HCT116 (cell line): ENCODE measurements at regions not wholly inside any gene's neighbourhood (a gene's known extent, or its start where the extent isn't known, plus 50 kb on each side); places are given as distances from the start of the nearest gene placed in this dataset.

Experiments used
- ATAC-seq: fragments of 200-7000 bp; cut with Tn5 transposase; 2 replicates; pipeline ENCODE4 v1.9.1; 2020; ENCODE audit warnings: mild to moderate bottlenecking, moderate library complexity
- BruUV-seq: library from RNA; stranded (reverse); fragments of 400-500 nt; replicated peaks from 2 replicates; lab custom pipeline; 2021; lab: Mats Ljungman, UMichigan
- CTCF ChIA-PET: fragments of 300-600 bp; sonication (Branson Sonifier 250); formaldehyde crosslinking; loops from one replicate; lab custom pipeline; 2021; ENCODE audit warnings: antibody characterized with exemption; lab: Charles Lee
- POLR2A ChIA-PET: fragments of 300-600, 350-600 bp; sonication (Branson Sonifier 250); formaldehyde crosslinking; loops from one replicate; lab custom pipeline; 2021; ENCODE audit warnings: antibody characterized with exemption; lab: Charles Lee
- RAD21 ChIA-PET, 2 experiments: fragments of 300-600 bp; sonication (Branson Sonifier 250); formaldehyde crosslinking; loops; one replicate each; lab custom pipeline; 2023; ENCODE audit warnings: low total read pairs in 2 of 2; ENCODE audit not compliant: uncharacterized antibody in 2 of 2, unreplicated experiment in 2 of 2, low non-redundant PET in 1 of 2; lab: Charles Lee
- DNase-seq: peaks from one replicate; pipeline ENCODE4 v3.0.0-alpha.2; 2010; ENCODE audit warnings: low read depth, low spot score
- H2AFZ ChIP-seq: fragments of 200-600 bp; shearing (Covaris generic), sonication (generic); 2 replicates; pipeline ENCODE4 v1.6.1; 2017; ENCODE audit warnings: low read depth, mixed run types, mixed read lengths, antibody characterized with exemption, low read length; ENCODE audit not compliant: poor library complexity, severe bottlenecking
- H3K27ac ChIP-seq: 2 replicates; pipeline ENCODE4 v1.5.1; 2012; ENCODE audit warnings: low read depth, low read length
- H3K27me3 ChIP-seq: fragments of 200-600 bp; sonication (generic); 2 replicates; pipeline ENCODE4 v1.6.1; 2016; ENCODE audit warnings: mixed run types, low read length, mixed read lengths; ENCODE audit not compliant: insufficient read depth
- H3K36me3 ChIP-seq, 2 experiments: fragments of 200-500 bp in 1 of 2; fragments of 200-600 bp in 1 of 2; sonication (Bioruptor generic) in 1 of 2; sonication (generic) in 1 of 2; 2 replicates each; pipeline versions ENCODE4 v1.5.1 to v1.6.1; 2014 to 2016; ENCODE audit warnings: low read length in 2 of 2, inconsistent platforms in 1 of 2, mixed read lengths in 1 of 2, mixed run types in 1 of 2; ENCODE audit not compliant: insufficient read depth in 2 of 2, control insufficient read depth in 1 of 2
- H3K4me1 ChIP-seq, 2 experiments: fragments of 200-600 bp in 1 of 2; sonication (generic) in 1 of 2; 2 replicates each; pipeline versions ENCODE4 v1.5.1 to v1.6.1; 2012 to 2017; ENCODE audit warnings: low read length in 2 of 2, inconsistent platforms in 1 of 2, mild to moderate bottlenecking in 1 of 2, mixed read lengths in 1 of 2, mixed run types in 1 of 2, moderate library complexity in 1 of 2; ENCODE audit not compliant: insufficient read depth in 2 of 2, control insufficient read depth in 1 of 2
- H3K4me2 ChIP-seq: fragments of 200-600 bp; sonication (generic); 2 replicates; pipeline ENCODE4 v1.6.1; 2017; ENCODE audit warnings: mixed run types, low read length, mixed read lengths
- H3K4me3 ChIP-seq, 2 experiments: fragments of 200-600 bp in 1 of 2; sonication (generic) in 1 of 2; replicated peaks in 1 of 2; 2 replicates each; pipeline ENCODE4 v1.5.1; 2011 to 2016; ENCODE audit warnings: low read length in 2 of 2, control low read depth in 1 of 2, low read depth in 1 of 2, mild to moderate bottlenecking in 1 of 2, mixed read lengths in 1 of 2, mixed run types in 1 of 2
- H3K79me2 ChIP-seq: fragments of 200-600 bp; sonication (generic); 2 replicates; pipeline ENCODE4 v1.6.1; 2017; ENCODE audit warnings: mild to moderate bottlenecking, mixed run types, low read length, moderate library complexity, mixed read lengths; ENCODE audit not compliant: insufficient read depth
- H3K9ac ChIP-seq: fragments of 200-600 bp; sonication (generic); 2 replicates; pipeline ENCODE4 v1.6.1; 2016; ENCODE audit warnings: low read length, mixed read lengths
- H3K9me2 ChIP-seq: fragments of 200-600 bp; sonication (generic), shearing (Covaris generic); 2 replicates; pipeline ENCODE4 v1.6.1; 2017; ENCODE audit warnings: mixed run types, mild to moderate bottlenecking, moderate library complexity; ENCODE audit not compliant: insufficient read depth
- H3K9me3 ChIP-seq, 2 experiments: fragments of 200-500 bp in 1 of 2; fragments of 200-600 bp in 1 of 2; sonication (Bioruptor generic) in 1 of 2; sonication (generic) in 1 of 2; 2 replicates each; pipeline ENCODE4 v1.6.1; 2014 to 2017; ENCODE audit warnings: low read length in 2 of 2, mixed read lengths in 2 of 2, inconsistent platforms in 1 of 2, low read depth in 1 of 2, mild to moderate bottlenecking in 1 of 2, mixed run types in 1 of 2, moderate library complexity in 1 of 2; ENCODE audit not compliant: control insufficient read depth in 1 of 2, insufficient read depth in 1 of 2
- H4K20me1 ChIP-seq: fragments of 200-600 bp; sonication (generic), shearing (Covaris generic); 2 replicates; pipeline ENCODE4 v1.6.1; 2017; ENCODE audit warnings: mixed run types, mild to moderate bottlenecking, moderate library complexity; ENCODE audit not compliant: insufficient read depth
- CEBPB ChIP-seq: IDR thresholded peaks from 2 replicates; pipeline ENCODE4 v1.6.1; 2012; ENCODE audit warnings: low read depth
- ELF1 ChIP-seq: IDR thresholded peaks from 2 replicates; pipeline ENCODE4 v1.6.1; 2012; ENCODE audit warnings: low read depth, borderline replicate concordance
- EZH2phosphoT487 ChIP-seq: fragments of 200-600 bp; IDR thresholded peaks from 2 replicates; pipeline ENCODE4 v1.6.1; 2018; ENCODE audit warnings: antibody characterized with exemption, borderline replicate concordance
- JUND ChIP-seq: IDR thresholded peaks from 2 replicates; pipeline ENCODE4 v1.6.1; 2012
- POLR2A ChIP-seq: IDR thresholded peaks from 2 replicates; pipeline ENCODE4 v1.7.0; 2011; ENCODE audit warnings: borderline replicate concordance; ENCODE audit not compliant: insufficient read depth, insufficient read length; ENCODE audit errors: extremely low read depth
- SP1 ChIP-seq: IDR thresholded peaks from 2 replicates; pipeline ENCODE4 v1.6.1; 2012; ENCODE audit warnings: low read depth
- ZFX ChIP-seq: fragments of 450-650 bp; IDR thresholded peaks from 2 replicates; pipeline ENCODE4 v1.6.1; 2017
- intact Hi-C: fragments of 100-400 bp; cut with micrococcal nuclease; formaldehyde crosslinking; loops from 2 replicates; pipeline ENCODE4 v1.10.0; 2022
- TF ChIP-seq, protein P1 (sequence below): IDR thresholded peaks from 2 replicates; pipeline ENCODE4 v1.6.1; 2012
- TF ChIP-seq, protein P2 (sequence below): IDR thresholded peaks from 2 replicates; pipeline ENCODE4 v1.6.1; 2012; ENCODE audit warnings: low read depth
- TF ChIP-seq, protein P3 (sequence below): IDR thresholded peaks from 2 replicates; pipeline ENCODE4 v1.6.1; 2011; ENCODE audit warnings: mild to moderate bottlenecking, low read length, moderate library complexity; ENCODE audit not compliant: insufficient replicate concordance; ENCODE audit errors: extremely low read depth

DNA sequence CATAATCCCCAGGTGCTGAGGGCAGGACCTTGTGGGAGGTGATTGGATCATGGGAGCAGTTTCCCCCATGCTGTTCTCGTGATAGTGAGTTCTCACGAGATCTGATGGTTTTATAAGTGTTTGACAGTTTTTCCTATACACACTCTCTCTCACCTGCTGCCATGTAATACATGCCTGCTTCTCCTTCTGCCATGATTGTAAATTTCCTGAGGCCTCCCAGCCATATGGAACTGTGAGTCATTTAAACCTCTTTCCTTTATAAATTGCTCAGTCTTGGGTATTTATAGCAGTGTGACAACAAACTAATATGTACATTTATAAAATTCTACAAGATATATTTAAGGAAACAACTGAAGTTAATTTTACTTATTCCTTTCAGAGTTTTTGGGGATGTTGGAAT, 170.8 kb upstream of the BET1 start:
- no peak overlapping the region for H3K9ac ChIP-seq
- H3K9me2 ChIP-seq: no peaks in the 10 kb centered on the region
- ChIA-PET POLR2A (no interaction called here), RAD21 (no interaction called here), CTCF (no interaction called here)
- no peak overlapping the region for H3K27ac ChIP-seq
- H2AFZ ChIP-seq: no peak overlapping the region
- H3K27me3 ChIP-seq: no peaks in the 10 kb centered on the region
- no peak for TF ChIP-seq JUND
- no peak for TF ChIP-seq ELF1
- TF ChIP-seq, all 23 proteins: peak for 0
- Histone ChIP-seq H3K4me2 (no peak overlapping the region), H3K4me1 (no peaks in the 10 kb centered on the region), H4K20me1 (no peaks in the 10 kb centered on the region), H3K4me3 (no peak overlapping the region), H3K9me3 (no peaks in the 10 kb centered on the region), H3K36me3 (no peaks in the 10 kb centered on the region), H3K79me2 (no peaks in the 10 kb centered on the region)
- no peak for DNase-seq
- intact Hi-C loops: no loop called here
- BruUV-seq: no TSS peak
- no peak for ATAC-seq

DNA sequence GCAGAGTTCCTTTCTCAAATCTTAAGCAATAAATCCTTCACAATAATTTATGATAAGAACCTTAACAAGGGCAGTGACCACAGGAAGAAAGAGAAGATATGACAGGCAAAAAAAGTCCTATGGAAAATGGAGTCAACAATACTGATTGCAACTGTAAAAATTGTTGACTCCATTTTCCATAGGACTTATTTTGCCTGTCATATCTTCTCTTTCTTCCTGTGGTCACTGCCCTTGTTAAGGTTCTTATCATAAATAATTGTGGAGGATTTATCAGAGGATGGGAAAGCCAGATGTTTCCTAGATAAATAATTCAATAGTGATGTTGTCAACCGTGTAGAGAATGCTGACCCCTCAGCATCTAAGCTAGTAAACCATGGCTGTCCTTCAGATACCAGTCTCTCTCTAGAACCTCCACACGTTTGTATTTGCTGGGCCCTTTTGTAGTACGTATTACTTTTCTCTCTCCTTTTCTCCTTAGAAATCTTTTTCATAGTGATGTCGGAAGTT, 172.6 kb upstream of the BET1 start:
- H3K9me2 ChIP-seq: no peaks in the 10 kb centered on the region
- H3K27me3 ChIP-seq: no peaks in the 10 kb centered on the region
- intact Hi-C loops: no loop called here
- H3K4me3 ChIP-seq: no peak overlapping the region
- H3K36me3 ChIP-seq: no peaks in the 10 kb centered on the region
- no peak overlapping the region for H3K9ac ChIP-seq
- ChIA-PET RAD21 (no interaction called here), CTCF (no interaction called here), POLR2A (no interaction called here)
- no peak overlapping the region for H3K4me2 ChIP-seq
- TF ChIP-seq POLR2A: no peak
- TF ChIP-seq SP1: no peak
- TF ChIP-seq, protein P1, sequence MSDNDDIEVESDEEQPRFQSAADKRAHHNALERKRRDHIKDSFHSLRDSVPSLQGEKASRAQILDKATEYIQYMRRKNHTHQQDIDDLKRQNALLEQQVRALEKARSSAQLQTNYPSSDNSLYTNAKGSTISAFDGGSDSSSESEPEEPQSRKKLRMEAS: no peak
- TF ChIP-seq CEBPB: no peak
- TF ChIP-seq JUND: no peak
- no peak for TF ChIP-seq EZH2phosphoT487
- TF ChIP-seq, protein P2, sequence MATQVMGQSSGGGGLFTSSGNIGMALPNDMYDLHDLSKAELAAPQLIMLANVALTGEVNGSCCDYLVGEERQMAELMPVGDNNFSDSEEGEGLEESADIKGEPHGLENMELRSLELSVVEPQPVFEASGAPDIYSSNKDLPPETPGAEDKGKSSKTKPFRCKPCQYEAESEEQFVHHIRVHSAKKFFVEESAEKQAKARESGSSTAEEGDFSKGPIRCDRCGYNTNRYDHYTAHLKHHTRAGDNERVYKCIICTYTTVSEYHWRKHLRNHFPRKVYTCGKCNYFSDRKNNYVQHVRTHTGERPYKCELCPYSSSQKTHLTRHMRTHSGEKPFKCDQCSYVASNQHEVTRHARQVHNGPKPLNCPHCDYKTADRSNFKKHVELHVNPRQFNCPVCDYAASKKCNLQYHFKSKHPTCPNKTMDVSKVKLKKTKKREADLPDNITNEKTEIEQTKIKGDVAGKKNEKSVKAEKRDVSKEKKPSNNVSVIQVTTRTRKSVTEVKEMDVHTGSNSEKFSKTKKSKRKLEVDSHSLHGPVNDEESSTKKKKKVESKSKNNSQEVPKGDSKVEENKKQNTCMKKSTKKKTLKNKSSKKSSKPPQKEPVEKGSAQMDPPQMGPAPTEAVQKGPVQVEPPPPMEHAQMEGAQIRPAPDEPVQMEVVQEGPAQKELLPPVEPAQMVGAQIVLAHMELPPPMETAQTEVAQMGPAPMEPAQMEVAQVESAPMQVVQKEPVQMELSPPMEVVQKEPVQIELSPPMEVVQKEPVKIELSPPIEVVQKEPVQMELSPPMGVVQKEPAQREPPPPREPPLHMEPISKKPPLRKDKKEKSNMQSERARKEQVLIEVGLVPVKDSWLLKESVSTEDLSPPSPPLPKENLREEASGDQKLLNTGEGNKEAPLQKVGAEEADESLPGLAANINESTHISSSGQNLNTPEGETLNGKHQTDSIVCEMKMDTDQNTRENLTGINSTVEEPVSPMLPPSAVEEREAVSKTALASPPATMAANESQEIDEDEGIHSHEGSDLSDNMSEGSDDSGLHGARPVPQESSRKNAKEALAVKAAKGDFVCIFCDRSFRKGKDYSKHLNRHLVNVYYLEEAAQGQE: no peak
- no peak for TF ChIP-seq ZFX
- TF ChIP-seq, protein P3, sequence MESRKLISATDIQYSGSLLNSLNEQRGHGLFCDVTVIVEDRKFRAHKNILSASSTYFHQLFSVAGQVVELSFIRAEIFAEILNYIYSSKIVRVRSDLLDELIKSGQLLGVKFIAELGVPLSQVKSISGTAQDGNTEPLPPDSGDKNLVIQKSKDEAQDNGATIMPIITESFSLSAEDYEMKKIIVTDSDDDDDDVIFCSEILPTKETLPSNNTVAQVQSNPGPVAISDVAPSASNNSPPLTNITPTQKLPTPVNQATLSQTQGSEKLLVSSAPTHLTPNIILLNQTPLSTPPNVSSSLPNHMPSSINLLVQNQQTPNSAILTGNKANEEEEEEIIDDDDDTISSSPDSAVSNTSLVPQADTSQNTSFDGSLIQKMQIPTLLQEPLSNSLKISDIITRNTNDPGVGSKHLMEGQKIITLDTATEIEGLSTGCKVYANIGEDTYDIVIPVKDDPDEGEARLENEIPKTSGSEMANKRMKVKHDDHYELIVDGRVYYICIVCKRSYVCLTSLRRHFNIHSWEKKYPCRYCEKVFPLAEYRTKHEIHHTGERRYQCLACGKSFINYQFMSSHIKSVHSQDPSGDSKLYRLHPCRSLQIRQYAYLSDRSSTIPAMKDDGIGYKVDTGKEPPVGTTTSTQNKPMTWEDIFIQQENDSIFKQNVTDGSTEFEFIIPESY: no peak
- no peak for DNase-seq
- no peak overlapping the region for H3K27ac ChIP-seq
- H3K4me1 ChIP-seq: peaks cover 0 to under 1% of the 10 kb centered on the region in 2 experiments; a peak in 1 of 4 replicates
- no TSS peak for BruUV-seq
- no peak for ATAC-seq
- H3K79me2 ChIP-seq: no peaks in the 10 kb centered on the region
- H2AFZ ChIP-seq: no peak overlapping the region
- no peaks in the 10 kb centered on the region for H3K9me3 ChIP-seq
- no peaks in the 10 kb centered on the region for H4K20me1 ChIP-seq
